ENCODE measurements at regions not wholly inside any gene's neighbourhood (a gene's known extent, or its start where the extent isn't known, plus 50 kb on each side); places are given as distances from the start of the nearest gene placed in this dataset.

DNA sequence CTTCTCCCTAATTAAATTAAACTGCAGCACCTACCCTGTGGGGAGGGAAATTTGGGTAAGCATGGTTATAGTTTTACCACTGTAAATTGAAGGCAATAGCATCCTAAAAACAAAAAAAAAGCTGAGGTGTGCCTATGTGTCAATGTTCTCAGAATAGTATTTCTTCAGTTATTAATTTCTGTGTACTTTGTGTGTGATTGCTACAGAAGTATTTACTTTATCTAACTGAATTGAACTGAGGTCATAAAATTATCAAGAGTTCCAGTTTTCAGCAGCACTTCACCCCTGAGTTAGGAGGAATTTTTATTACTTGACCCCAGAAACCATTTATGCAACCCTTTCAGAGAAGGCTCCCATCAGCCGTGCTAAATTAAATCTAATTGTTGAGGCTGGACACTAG lies 333.6 kb upstream of the ALCAM start:
- Histone ChIP-seq H3K36me3 (no peaks in the 10 kb centered on the region), H3K4me1 (no peaks in the 10 kb centered on the region), H3K27me3 (no peaks in the 10 kb centered on the region), H3K27ac (no peak overlapping the region), H3K4me3 (no peak overlapping the region), H3K9me3 (no peaks in the 10 kb centered on the region)
- WGBS, 2 donors: 45 to 60% methylated on average over 1 of the region's 1 CpG
- intact Hi-C loops (cut with DNase I): no loop called here
- TF ChIP-seq POLR2A (IDR thresholded peaks at IDR 0.05) (no peak), EP300 (IDR thresholded peaks at IDR 0.05) (no peak), POLR2AphosphoS5 (IDR thresholded peaks at IDR 0.05) (no peak)
- TF ChIP-seq, protein P1, sequence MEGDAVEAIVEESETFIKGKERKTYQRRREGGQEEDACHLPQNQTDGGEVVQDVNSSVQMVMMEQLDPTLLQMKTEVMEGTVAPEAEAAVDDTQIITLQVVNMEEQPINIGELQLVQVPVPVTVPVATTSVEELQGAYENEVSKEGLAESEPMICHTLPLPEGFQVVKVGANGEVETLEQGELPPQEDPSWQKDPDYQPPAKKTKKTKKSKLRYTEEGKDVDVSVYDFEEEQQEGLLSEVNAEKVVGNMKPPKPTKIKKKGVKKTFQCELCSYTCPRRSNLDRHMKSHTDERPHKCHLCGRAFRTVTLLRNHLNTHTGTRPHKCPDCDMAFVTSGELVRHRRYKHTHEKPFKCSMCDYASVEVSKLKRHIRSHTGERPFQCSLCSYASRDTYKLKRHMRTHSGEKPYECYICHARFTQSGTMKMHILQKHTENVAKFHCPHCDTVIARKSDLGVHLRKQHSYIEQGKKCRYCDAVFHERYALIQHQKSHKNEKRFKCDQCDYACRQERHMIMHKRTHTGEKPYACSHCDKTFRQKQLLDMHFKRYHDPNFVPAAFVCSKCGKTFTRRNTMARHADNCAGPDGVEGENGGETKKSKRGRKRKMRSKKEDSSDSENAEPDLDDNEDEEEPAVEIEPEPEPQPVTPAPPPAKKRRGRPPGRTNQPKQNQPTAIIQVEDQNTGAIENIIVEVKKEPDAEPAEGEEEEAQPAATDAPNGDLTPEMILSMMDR (IDR thresholded peaks at IDR 0.05): no peak
- DNase-seq: no peak

DNA sequence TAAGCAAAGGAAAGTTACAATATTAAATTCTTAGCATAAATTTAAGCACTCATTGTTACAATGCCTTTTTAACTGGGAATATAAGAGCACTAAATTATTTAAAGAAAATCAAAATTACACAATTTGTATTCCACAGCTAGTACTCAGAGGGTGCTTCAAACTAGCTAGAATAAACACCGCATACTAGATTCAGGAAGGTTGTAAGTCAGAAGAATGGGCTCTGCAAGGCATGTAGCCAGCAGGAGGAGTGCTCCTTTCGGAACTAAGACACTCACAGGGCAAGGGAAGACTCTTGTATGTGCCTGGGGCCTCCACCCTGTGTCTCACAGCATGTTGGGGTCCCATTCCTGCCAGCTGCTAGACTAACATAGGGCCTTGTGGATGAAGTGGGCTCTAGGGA lies 327.7 kb upstream of the ALCAM start:
- WGBS, 2 donors: 67 to 80% methylated on average over 2 of the region's 2 CpGs
- Histone ChIP-seq H3K4me1 (no peaks in the 10 kb centered on the region), H3K27ac (no peak overlapping the region), H3K9me3 (no peaks in the 10 kb centered on the region), H3K36me3 (no peaks in the 10 kb centered on the region), H3K27me3 (no peaks in the 10 kb centered on the region), H3K4me3 (no peak overlapping the region)
- intact Hi-C loops (cut with DNase I): no loop called here
- DNase-seq: no peak
- TF ChIP-seq POLR2A (IDR thresholded peaks at IDR 0.05) (no peak), EP300 (IDR thresholded peaks at IDR 0.05) (no peak), POLR2AphosphoS5 (IDR thresholded peaks at IDR 0.05) (no peak)
- TF ChIP-seq, protein P1 (IDR thresholded peaks at IDR 0.05): no peak

DNA sequence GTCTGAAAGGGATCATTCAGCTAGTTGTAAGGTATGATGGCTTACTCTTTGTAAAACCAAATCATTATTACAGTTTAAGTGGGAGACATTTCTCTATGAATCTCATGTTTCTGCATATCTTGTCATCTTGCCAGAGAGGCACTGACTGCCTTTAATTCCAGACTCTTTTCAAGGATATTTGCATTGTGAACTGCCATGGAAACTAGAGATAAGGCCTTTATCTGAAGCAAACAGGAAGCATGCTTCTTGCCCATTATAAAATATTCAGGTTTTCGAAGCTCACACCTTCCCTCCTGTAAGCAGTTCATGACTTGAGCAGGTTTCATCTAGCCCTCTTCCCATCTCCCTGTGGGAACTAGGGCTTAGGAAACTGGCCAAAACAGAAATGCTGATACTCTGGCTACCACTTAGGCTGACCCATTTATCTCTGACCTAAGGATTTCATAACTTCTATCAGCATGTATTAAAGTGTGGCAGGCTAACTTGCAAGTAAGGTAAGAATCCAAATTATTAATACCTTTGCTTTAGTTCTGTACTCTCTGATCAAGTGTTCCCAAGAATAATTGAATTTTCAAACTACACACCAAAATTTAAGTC lies 326.6 kb upstream of the ALCAM start:
- H3K36me3 ChIP-seq: no peaks in the 10 kb centered on the region
- WGBS, 2 donors: 17 to 40% methylated on average over 1 of the region's 1 CpG
- no peak for DNase-seq
- no peaks in the 10 kb centered on the region for H3K27me3 ChIP-seq
- H3K9me3 ChIP-seq: no peaks in the 10 kb centered on the region
- H3K4me1 ChIP-seq: no peaks in the 10 kb centered on the region
- intact Hi-C loops (cut with DNase I): no loop called here
- no peak overlapping the region for H3K4me3 ChIP-seq
- no peak overlapping the region for H3K27ac ChIP-seq
- TF ChIP-seq POLR2A (IDR thresholded peaks at IDR 0.05) (no peak), POLR2AphosphoS5 (IDR thresholded peaks at IDR 0.05) (no peak), EP300 (IDR thresholded peaks at IDR 0.05) (no peak)
- TF ChIP-seq, protein P1 (IDR thresholded peaks at IDR 0.05): no peak

DNA sequence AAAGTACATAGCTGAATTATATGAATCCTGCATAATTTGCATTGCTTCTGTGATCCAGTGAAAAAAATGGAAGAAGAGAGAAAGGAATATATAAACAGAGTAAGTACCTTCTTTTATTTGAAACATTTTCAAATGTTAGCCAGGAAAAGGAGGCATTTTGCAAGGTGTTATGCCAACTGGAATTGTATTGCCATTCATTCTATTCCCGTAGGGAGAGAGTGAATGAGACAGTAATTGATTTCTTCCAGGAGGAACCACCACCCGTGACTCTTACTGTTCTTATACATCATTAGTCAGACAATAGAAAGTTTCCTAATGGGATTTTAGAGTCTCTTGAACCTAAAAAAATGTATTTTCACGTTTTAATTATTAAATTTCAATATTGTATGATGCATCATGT lies 324.1 kb upstream of the ALCAM start:
- 27 to 60% methylated on average over 3 of the region's 3 CpGs for WGBS, 2 donors
- Histone ChIP-seq H3K4me1 (no peaks in the 10 kb centered on the region), H3K36me3 (no peaks in the 10 kb centered on the region), H3K27ac (no peak overlapping the region), H3K27me3 (no peaks in the 10 kb centered on the region), H3K9me3 (no peaks in the 10 kb centered on the region), H3K4me3 (no peak overlapping the region)
- DNase-seq: no peak
- TF ChIP-seq POLR2A (IDR thresholded peaks at IDR 0.05): no peak
- no peak for TF ChIP-seq POLR2AphosphoS5 (IDR thresholded peaks at IDR 0.05)
- TF ChIP-seq, protein P1 (IDR thresholded peaks at IDR 0.05): no peak
- no peak for TF ChIP-seq EP300 (IDR thresholded peaks at IDR 0.05)
- intact Hi-C loops (cut with DNase I): no loop called here

DNA sequence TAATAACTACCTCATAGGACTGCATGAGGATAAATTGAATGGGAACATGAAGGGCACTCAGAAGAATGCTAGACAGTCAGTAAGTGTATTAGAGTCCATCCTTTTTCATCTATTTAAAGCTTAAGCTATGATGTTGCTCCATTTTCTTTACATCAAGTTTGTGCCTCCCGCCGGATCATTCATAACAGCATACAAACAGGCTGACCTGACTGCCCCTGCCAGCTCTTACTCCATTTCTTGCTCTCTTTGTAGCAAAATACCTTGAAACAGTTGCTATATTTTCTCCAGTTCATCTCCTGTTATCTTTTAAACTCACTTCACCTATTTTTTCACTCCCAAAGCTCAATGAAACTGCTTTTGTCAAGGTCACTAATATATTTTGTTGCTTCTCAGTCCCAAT lies 315.6 kb upstream of the ALCAM start:
- 93 to 96% methylated on average over 2 of the region's 2 CpGs for WGBS, 2 donors
- Histone ChIP-seq H3K27ac (no peak overlapping the region), H3K4me3 (no peak overlapping the region), H3K36me3 (no peaks in the 10 kb centered on the region), H3K9me3 (no peaks in the 10 kb centered on the region), H3K27me3 (no peaks in the 10 kb centered on the region), H3K4me1 (no peaks in the 10 kb centered on the region)
- intact Hi-C loops (cut with DNase I): no loop called here
- no peak for TF ChIP-seq EP300 (IDR thresholded peaks at IDR 0.05)
- TF ChIP-seq, protein P1 (IDR thresholded peaks at IDR 0.05): no peak
- TF ChIP-seq POLR2A (IDR thresholded peaks at IDR 0.05): no peak
- no peak for TF ChIP-seq POLR2AphosphoS5 (IDR thresholded peaks at IDR 0.05)
- no peak for DNase-seq

Data from sigmoid colon (tissue), 6 donors.